WTC11 (cell line): ENCODE measurements at regions not wholly inside any gene's neighbourhood (a gene's known extent, or its start where the extent isn't known, plus 50 kb on each side); places are given as distances from the start of the nearest gene placed in this dataset.
A peak's percentile ranks its signal among the peaks of the same experiment; 100 is the strongest.

Source experiments
- ATAC-seq: fragments of 200-7000 bp; cut with Tn5 transposase; 2 replicates; pipeline ENCODE4 v1.10.0; 2021; ENCODE audit warnings: mild to moderate bottlenecking, moderate library complexity
- CTCF ChIA-PET: fragments of 300-600 bp; sonication (Branson Sonifier 250); formaldehyde crosslinking; loops from one replicate; lab custom pipeline; 2021; ENCODE audit warnings: antibody characterized with exemption; lab: Charles Lee
- POLR2A ChIA-PET: fragments of 350-600 bp; sonication (Branson Sonifier 250); formaldehyde crosslinking; loops from one replicate; lab custom pipeline; 2021; ENCODE audit warnings: antibody characterized with exemption; lab: Charles Lee
- DNase-seq: peaks from one replicate; pipeline ENCODE4 v3.0.0; 2021; ENCODE audit warnings: low spot score
- H3K27ac Mint-ChIP-seq: 2 replicates; pipeline ENCODE4 v1.8.0; 2021; ENCODE audit warnings: mixed read lengths
- H3K27me3 Mint-ChIP-seq: 2 replicates; pipeline ENCODE4 v1.8.0; 2021; ENCODE audit warnings: low read depth, mild to moderate bottlenecking, moderate library complexity, mixed read lengths
- H3K36me3 Mint-ChIP-seq: 2 replicates; pipeline ENCODE4 v1.8.0; 2021; ENCODE audit warnings: mixed read lengths
- H3K4me1 Mint-ChIP-seq: 2 replicates; pipeline ENCODE4 v1.8.0; 2022; ENCODE audit warnings: mixed read lengths
- H3K4me3 Mint-ChIP-seq: 2 replicates; pipeline ENCODE4 v1.8.0; 2021; ENCODE audit warnings: mild to moderate bottlenecking, moderate library complexity, mixed read lengths
- H3K9me3 Mint-ChIP-seq: 2 replicates; pipeline ENCODE4 v1.8.0; 2021; ENCODE audit warnings: mixed read lengths
- AR ChIP-seq: fragments of 250-450 bp; sonication (Bioruptor Pico); IDR thresholded peaks from 2 replicates; pipeline ENCODE4 v1.9.0; 2021; ENCODE audit warnings: mild to moderate bottlenecking
- CBFB ChIP-seq: sonication (generic); formaldehyde crosslinking; IDR thresholded peaks from 2 replicates; pipeline ENCODE4 v1.8.1; 2022; ENCODE audit warnings: mild to moderate bottlenecking, low read depth, missing genetic modification reagents
- CREB1 ChIP-seq: sonication (generic); formaldehyde crosslinking; IDR thresholded peaks from 2 replicates; pipeline ENCODE4 v1.8.0; 2023; ENCODE audit warnings: mild to moderate bottlenecking, missing genetic modification reagents
- E2F1 ChIP-seq: sonication (generic); formaldehyde crosslinking; IDR thresholded peaks from 2 replicates; pipeline ENCODE4 v1.8.0; 2022; ENCODE audit warnings: mild to moderate bottlenecking, missing genetic modification reagents
- ESRRA ChIP-seq: sonication (generic); formaldehyde crosslinking; IDR thresholded peaks from 2 replicates; pipeline ENCODE4 v1.8.1; 2022; ENCODE audit warnings: mild to moderate bottlenecking, missing genetic modification reagents, borderline replicate concordance
- FOXK1 ChIP-seq: sonication (generic); formaldehyde crosslinking; IDR thresholded peaks from 2 replicates; pipeline ENCODE4 v1.8.0; 2022; ENCODE audit warnings: mild to moderate bottlenecking, moderate library complexity, missing genetic modification reagents
- GRHL2 ChIP-seq: fragments of 250-450 bp; sonication (Bioruptor Pico); IDR thresholded peaks from 2 replicates; pipeline ENCODE4 v1.8.0; 2022; ENCODE audit warnings: mild to moderate bottlenecking, moderate library complexity; ENCODE audit not compliant: insufficient replicate concordance, severe bottlenecking
- HMGXB4 ChIP-seq: sonication (generic); formaldehyde crosslinking; IDR thresholded peaks from 2 replicates; pipeline ENCODE4 v1.8.1; 2023; ENCODE audit warnings: mild to moderate bottlenecking, moderate library complexity, missing genetic modification reagents
- JAZF1 ChIP-seq: fragments of 250-450 bp; sonication (Bioruptor Pico); IDR thresholded peaks from 2 replicates; pipeline ENCODE4 v1.9.0; 2021; ENCODE audit warnings: moderate library complexity, mild to moderate bottlenecking, inconsistent platforms
- JUN ChIP-seq: sonication (generic); formaldehyde crosslinking; IDR thresholded peaks from 2 replicates; pipeline ENCODE4 v1.8.0; 2023; ENCODE audit warnings: mild to moderate bottlenecking, missing genetic modification reagents
- MAX ChIP-seq: sonication (generic); formaldehyde crosslinking; IDR thresholded peaks from 2 replicates; pipeline ENCODE4 v1.8.0; 2022; ENCODE audit warnings: mild to moderate bottlenecking, missing genetic modification reagents
- MXD4 ChIP-seq: fragments of 250-450 bp; sonication (Bioruptor Pico); IDR thresholded peaks from 2 replicates; pipeline ENCODE4 v1.8.0; 2021; ENCODE audit warnings: mild to moderate bottlenecking, moderate library complexity, borderline replicate concordance
- RELA ChIP-seq: sonication (generic); formaldehyde crosslinking; IDR thresholded peaks from 2 replicates; pipeline ENCODE4 v1.8.1; 2022; ENCODE audit warnings: missing genetic modification reagents, mild to moderate bottlenecking, borderline replicate concordance
- SP1 ChIP-seq: sonication (generic); formaldehyde crosslinking; conservative IDR thresholded peaks from 2 replicates; pipeline ENCODE4 v1.8.1; 2022; ENCODE audit warnings: missing genetic modification reagents
- STAT6 ChIP-seq: sonication (generic); formaldehyde crosslinking; conservative IDR thresholded peaks from 2 replicates; pipeline ENCODE4 v1.8.1; 2023; ENCODE audit warnings: mild to moderate bottlenecking, low read depth, missing genetic modification reagents, moderate library complexity
- USF2 ChIP-seq: sonication (generic); formaldehyde crosslinking; IDR thresholded peaks from 2 replicates; pipeline ENCODE4 v1.8.1; 2023; ENCODE audit warnings: mild to moderate bottlenecking, missing genetic modification reagents, moderate library complexity
- ZBTB21 ChIP-seq: sonication (generic); formaldehyde crosslinking; IDR thresholded peaks from 2 replicates; pipeline ENCODE4 v1.8.1; 2023; ENCODE audit warnings: mild to moderate bottlenecking, missing genetic modification reagents, borderline replicate concordance
- ZNF121 ChIP-seq: sonication (generic); formaldehyde crosslinking; IDR thresholded peaks from 2 replicates; pipeline ENCODE4 v1.8.0; 2023; ENCODE audit warnings: missing genetic modification reagents
- ZNF263 ChIP-seq: sonication (generic); formaldehyde crosslinking; IDR thresholded peaks from 2 replicates; pipeline ENCODE4 v1.8.1; 2022; ENCODE audit warnings: low read depth, mild to moderate bottlenecking, moderate library complexity, missing genetic modification reagents
- ZNF317 ChIP-seq: sonication (generic); formaldehyde crosslinking; IDR thresholded peaks from 2 replicates; pipeline ENCODE4 v1.8.1; 2023; ENCODE audit warnings: low read depth, mild to moderate bottlenecking, moderate library complexity, missing genetic modification reagents, borderline replicate concordance
- ZNF671 ChIP-seq: fragments of 250-450 bp; sonication (Bioruptor Pico); IDR thresholded peaks from 2 replicates; pipeline ENCODE4 v1.8.0; 2021; ENCODE audit warnings: mild to moderate bottlenecking

GRCh38 chr7:145860809-145861208 lies 255.8 kb upstream of the CNTNAP2 start (continued):
- TF ChIP-seq E2F1 (no peak), CBFB (CRISPR knock-in tag) (no peak)
- TF ChIP-seq, all 79 proteins: peak for 0

GRCh38 chr7:145850636-145851035 lies 266.0 kb upstream of the CNTNAP2 start:
- POLR2A ChIA-PET, result interaction anchor here (0.5 kb wide), 1 partner anchor 88 kb away, joined by 3 read pairs; no protein-coding TSS in a partner anchor
- Mint-ChIP-seq H3K27ac (no peak overlapping the region), H3K4me3 (no peak overlapping the region), H3K36me3 (peaks cover 12% of the 10 kb centered on the region), H3K9me3 (peaks cover 20% of the 10 kb centered on the region), H3K27me3 (no peaks in the 10 kb centered on the region), H3K4me1 (peaks cover 18% of the 10 kb centered on the region)
- TF ChIP-seq CREB1 (no peak), ZNF263 (CRISPR knock-in tag) (no peak), ZNF317 (CRISPR knock-in tag) (no peak), SP1 (CRISPR knock-in tag) (no peak), AR (CRISPR knock-in tag) (no peak), JUN (CRISPR knock-in tag) (no peak), GRHL2 (no peak), RELA (CRISPR knock-in tag) (no peak), ZNF121 (CRISPR knock-in tag) (no peak), ESRRA (CRISPR knock-in tag) (no peak), FOXK1 (CRISPR knock-in tag) (no peak), MXD4 (CRISPR knock-in tag) (no peak), ZNF671 (CRISPR knock-in tag) (no peak), HMGXB4 (CRISPR knock-in tag) (no peak), E2F1 (no peak), STAT6 (no peak), MAX (CRISPR knock-in tag) (no peak), JAZF1 (no peak), USF2 (CRISPR knock-in tag) (no peak), ZBTB21 (no peak)
- CTCF ChIA-PET, result no interaction called here
- DNase-seq (peak; percentile 30), ATAC-seq (peak; percentile 33; the same call in 1 of the 2 replicates)
